ENCODE measurements at regions not wholly inside any gene's neighbourhood (a gene's known extent, or its start where the extent isn't known, plus 50 kb on each side); places are given as distances from the start of the nearest gene placed in this dataset.

DNA sequence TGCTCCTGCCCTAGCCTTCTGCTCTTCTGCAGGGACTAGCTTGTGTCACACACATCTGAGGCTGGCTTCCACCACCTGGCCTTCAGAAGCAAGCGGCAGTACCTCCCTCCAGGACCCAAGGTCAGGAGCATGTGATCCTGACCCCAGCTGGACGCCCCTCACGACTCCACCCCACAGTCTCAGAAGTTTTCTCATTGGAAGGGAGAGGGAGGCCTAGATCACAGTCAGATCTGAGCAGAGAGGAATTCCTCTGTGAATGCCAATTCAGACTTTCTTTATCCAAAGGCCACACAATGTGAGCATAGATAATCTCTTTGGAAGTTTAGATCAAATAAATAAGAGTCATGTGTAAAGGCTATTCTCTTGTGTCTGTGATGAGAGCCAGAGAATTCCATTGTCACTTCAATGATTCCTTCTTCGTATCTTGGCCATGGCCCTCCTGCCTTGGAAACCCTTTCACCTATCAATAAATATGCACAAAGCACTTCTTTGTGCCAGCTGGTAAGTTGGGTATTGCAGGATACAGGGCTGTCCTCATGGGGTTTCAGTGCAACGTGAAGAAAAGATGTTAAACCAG is 142.9 kb downstream of the SNX19 start:
- DNase-seq: no peak
- H3K9me3 ChIP-seq: no peaks in the 10 kb centered on the region
- no peak for ATAC-seq
- H3K4me3 ChIP-seq: no peak overlapping the region
- H3K27me3 ChIP-seq: no peaks in the 10 kb centered on the region
- peaks cover 0 to 27% of the 10 kb centered on the region in 2 donors for H3K4me1 ChIP-seq
- H3K36me3 ChIP-seq: no peaks in the 10 kb centered on the region
- intact Hi-C loops (cut with DNase I; ENCODE audit: low total_unique reads): no loop called here
- in situ Hi-C loops (cut with MboI; ENCODE audit: low sequenced_read_pairs in 4 of 4): no loop called here
- TF ChIP-seq POLR2A (IDR thresholded peaks at IDR 0.05): no peak
- TF ChIP-seq, protein P1, sequence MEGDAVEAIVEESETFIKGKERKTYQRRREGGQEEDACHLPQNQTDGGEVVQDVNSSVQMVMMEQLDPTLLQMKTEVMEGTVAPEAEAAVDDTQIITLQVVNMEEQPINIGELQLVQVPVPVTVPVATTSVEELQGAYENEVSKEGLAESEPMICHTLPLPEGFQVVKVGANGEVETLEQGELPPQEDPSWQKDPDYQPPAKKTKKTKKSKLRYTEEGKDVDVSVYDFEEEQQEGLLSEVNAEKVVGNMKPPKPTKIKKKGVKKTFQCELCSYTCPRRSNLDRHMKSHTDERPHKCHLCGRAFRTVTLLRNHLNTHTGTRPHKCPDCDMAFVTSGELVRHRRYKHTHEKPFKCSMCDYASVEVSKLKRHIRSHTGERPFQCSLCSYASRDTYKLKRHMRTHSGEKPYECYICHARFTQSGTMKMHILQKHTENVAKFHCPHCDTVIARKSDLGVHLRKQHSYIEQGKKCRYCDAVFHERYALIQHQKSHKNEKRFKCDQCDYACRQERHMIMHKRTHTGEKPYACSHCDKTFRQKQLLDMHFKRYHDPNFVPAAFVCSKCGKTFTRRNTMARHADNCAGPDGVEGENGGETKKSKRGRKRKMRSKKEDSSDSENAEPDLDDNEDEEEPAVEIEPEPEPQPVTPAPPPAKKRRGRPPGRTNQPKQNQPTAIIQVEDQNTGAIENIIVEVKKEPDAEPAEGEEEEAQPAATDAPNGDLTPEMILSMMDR (IDR thresholded peaks at IDR 0.05 in 4 of 5, conservative IDR thresholded peaks at IDR 0.05 in 1 of 5): no peak
- H3K27ac ChIP-seq: peak overlapping the region in 3 of 4 donors; percentile 4 to 56 (median 9)

- Histone ChIP-seq H3K4me1 (peaks cover 0 to 27% of the 10 kb centered on the region in 2 donors), H3K4me3 (no peak overlapping the region), H3K27me3 (no peaks in the 10 kb centered on the region), H3K27ac (no peak overlapping the region), H3K36me3 (no peaks in the 10 kb centered on the region), H3K9me3 (no peaks in the 10 kb centered on the region)
- in situ Hi-C loops (cut with MboI; ENCODE audit: low sequenced_read_pairs in 4 of 4): no loop called here
- ATAC-seq: no peak
- intact Hi-C loops (cut with DNase I; ENCODE audit: low total_unique reads): no loop called here
- TF ChIP-seq, protein P1 (IDR thresholded peaks at IDR 0.05 in 4 of 5, conservative IDR thresholded peaks at IDR 0.05 in 1 of 5): no peak
- no peak for TF ChIP-seq POLR2A (IDR thresholded peaks at IDR 0.05)
- no peak for DNase-seq
Measured at GRCh38 chr11:130774703-130775102, 141.6 kb downstream of the SNX19 start.

GRCh38 chr11:130775306-130776060 is 140.8 kb downstream of the SNX19 start:
- no peak for ATAC-seq

DNA sequence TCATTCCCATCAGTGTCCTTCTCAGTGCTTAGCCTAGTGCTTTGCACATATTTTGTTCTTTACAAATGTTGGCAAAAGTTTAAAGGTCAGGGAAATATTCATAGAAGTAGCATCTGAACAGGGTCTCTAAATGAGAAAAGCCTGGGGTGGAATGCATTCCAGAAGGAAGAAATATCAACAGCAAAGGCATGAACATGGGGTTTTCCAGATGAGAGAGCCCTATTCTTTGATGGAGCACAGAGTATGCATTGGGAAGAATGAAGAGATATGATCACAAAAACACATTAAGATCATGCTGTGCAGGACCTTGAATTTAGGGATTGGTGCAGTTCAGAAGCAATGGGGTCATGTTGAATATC is 140.2 kb downstream of the SNX19 start:
- intact Hi-C loops (cut with DNase I; ENCODE audit: low total_unique reads) (no loop called here), in situ Hi-C loops (cut with MboI; ENCODE audit: low sequenced_read_pairs in 4 of 4) (no loop called here)
- DNase-seq (no peak), ATAC-seq (no peak)
- H3K4me1 ChIP-seq: peaks cover 0 to 27% of the 10 kb centered on the region in 2 donors
- TF ChIP-seq POLR2A (IDR thresholded peaks at IDR 0.05): no peak
- TF ChIP-seq, protein P1 (IDR thresholded peaks at IDR 0.05 in 4 of 5, conservative IDR thresholded peaks at IDR 0.05 in 1 of 5): no peak
- no peak overlapping the region for H3K4me3 ChIP-seq
- no peak overlapping the region for H3K27ac ChIP-seq
- H3K9me3 ChIP-seq: no peaks in the 10 kb centered on the region
- H3K27me3 ChIP-seq: no peaks in the 10 kb centered on the region
- no peaks in the 10 kb centered on the region for H3K36me3 ChIP-seq

More at GRCh38 chr11:130775306-130776060, 140.8 kb downstream of the SNX19 start:
- peaks cover 0 to 27% of the 10 kb centered on the region in 2 donors for H3K4me1 ChIP-seq
- H3K36me3 ChIP-seq: no peaks in the 10 kb centered on the region
- in situ Hi-C loops (cut with MboI; ENCODE audit: low sequenced_read_pairs in 4 of 4): no loop called here
- H3K27me3 ChIP-seq: no peaks in the 10 kb centered on the region
- no peak overlapping the region for H3K27ac ChIP-seq
- no peak for DNase-seq
- intact Hi-C loops (cut with DNase I; ENCODE audit: low total_unique reads): no loop called here
- no peak for TF ChIP-seq POLR2A (IDR thresholded peaks at IDR 0.05)
- TF ChIP-seq, protein P1 (IDR thresholded peaks at IDR 0.05 in 4 of 5, conservative IDR thresholded peaks at IDR 0.05 in 1 of 5): no peak
- H3K9me3 ChIP-seq: no peaks in the 10 kb centered on the region
- no peak overlapping the region for H3K4me3 ChIP-seq

Data from gastrocnemius medialis (tissue), 4 donors.